Psoas muscle (tissue), 7 donors: ENCODE measurements at regions not wholly inside any gene's neighbourhood (a gene's known extent, or its start where the extent isn't known, plus 50 kb on each side); places are given as distances from the start of the nearest gene placed in this dataset.

Experiments
- ATAC-seq, 4 donors: fragments of 200-7000 bp; cut with Tn5 transposase; one replicate each; pipeline ENCODE4 v1.9.1; 2020; ENCODE audit warnings: moderate library complexity in 3 of 4, mild to moderate bottlenecking in 2 of 4
- DNase-seq, 2 donors: peaks; one replicate each; pipeline ENCODE4 v3.0.0-alpha.2; 2020
- H3K27ac ChIP-seq: fragments of 200-600 bp; one replicate; pipeline ENCODE4 v1.8.0; 2022
- H3K27me3 ChIP-seq, 3 donors: fragments of 200-600 bp in 1 of 3; one replicate each; pipeline versions ENCODE4 v1.6.1 to v1.8.0; 2013 to 2022; ENCODE audit warnings: low read length in 2 of 3, mild to moderate bottlenecking in 2 of 3, moderate library complexity in 1 of 3; ENCODE audit not compliant: insufficient read depth in 3 of 3
- H3K36me3 ChIP-seq, 2 donors: fragments of 200-600 bp in 1 of 2; one replicate each; pipeline versions ENCODE4 v1.6.1 to v1.8.0; 2013 to 2022; ENCODE audit warnings: low read depth in 1 of 2, mild to moderate bottlenecking in 1 of 2, moderate library complexity in 1 of 2; ENCODE audit not compliant: insufficient read depth in 1 of 2
- H3K4me1 ChIP-seq: fragments of 200-600 bp; one replicate; pipeline ENCODE4 v1.8.0; 2022
- H3K4me3 ChIP-seq: fragments of 200-600 bp; one replicate; pipeline ENCODE4 v1.8.0; 2022; ENCODE audit warnings: mild to moderate bottlenecking
- H3K9me3 ChIP-seq: fragments of 200-600 bp; one replicate; pipeline ENCODE4 v1.8.0; 2022
- WGBS, 3 donors: extraction: QIAGEN DNeasy Blood & Tissue Kit; methylation state at CpG; one replicate each; pipeline versions ENCODE4 v1.1.6 to v1.1.7; 2013; 5-methylcytosine and 5-hydroxymethylcytosine counted together
- intact Hi-C, 2 donors: fragments of 100-400 bp; cut with DNase I; formaldehyde crosslinking; loops; one replicate each; pipeline versions ENCODE4 v1.11.0 to v1.14.2; 2022
- TF ChIP-seq, protein P1 (sequence below): fragments of 200-600 bp; IDR thresholded peaks from one replicate; pipeline ENCODE4 v1.8.0; 2022; ENCODE audit warnings: antibody characterized with exemption
- donor health status: healthy with polysubstance abuse.
- donor health status: DM: no; HTN: no; CAD: no; lungs with moderate emphysema.
- donor health status: Bipolar disorder and iron deficiency.
- donor health status: healthy.
- donor health status: DM: yes; HTN: yes; CAD: no.
- donor health status: DM: no; HTN: no; CAD: no.
- donor health status: DM: yes; HTN: yes; CAD: no.

GRCh38 chr18:7512990-7513389, 54.1 kb upstream of the PTPRM start:
- Histone ChIP-seq H3K4me1 (no peaks in the 10 kb centered on the region), H3K9me3 (no peaks in the 10 kb centered on the region), H3K27ac (no peak overlapping the region), H3K4me3 (no peak overlapping the region), H3K27me3 (no peaks in the 10 kb centered on the region), H3K36me3 (no peaks in the 10 kb centered on the region)
- no peak for DNase-seq
- intact Hi-C loops = loop anchor here in 1 of 2 donors (10.0 kb wide), 1 partner anchor 48 kb away; no protein-coding TSS in a partner anchor
- 36 to 62% (median 45%) methylated on average over 3 of the region's 3 CpGs for WGBS, 3 donors
- ATAC-seq = peak in 1 of 4 donors; percentile 60
- TF ChIP-seq, protein P1, sequence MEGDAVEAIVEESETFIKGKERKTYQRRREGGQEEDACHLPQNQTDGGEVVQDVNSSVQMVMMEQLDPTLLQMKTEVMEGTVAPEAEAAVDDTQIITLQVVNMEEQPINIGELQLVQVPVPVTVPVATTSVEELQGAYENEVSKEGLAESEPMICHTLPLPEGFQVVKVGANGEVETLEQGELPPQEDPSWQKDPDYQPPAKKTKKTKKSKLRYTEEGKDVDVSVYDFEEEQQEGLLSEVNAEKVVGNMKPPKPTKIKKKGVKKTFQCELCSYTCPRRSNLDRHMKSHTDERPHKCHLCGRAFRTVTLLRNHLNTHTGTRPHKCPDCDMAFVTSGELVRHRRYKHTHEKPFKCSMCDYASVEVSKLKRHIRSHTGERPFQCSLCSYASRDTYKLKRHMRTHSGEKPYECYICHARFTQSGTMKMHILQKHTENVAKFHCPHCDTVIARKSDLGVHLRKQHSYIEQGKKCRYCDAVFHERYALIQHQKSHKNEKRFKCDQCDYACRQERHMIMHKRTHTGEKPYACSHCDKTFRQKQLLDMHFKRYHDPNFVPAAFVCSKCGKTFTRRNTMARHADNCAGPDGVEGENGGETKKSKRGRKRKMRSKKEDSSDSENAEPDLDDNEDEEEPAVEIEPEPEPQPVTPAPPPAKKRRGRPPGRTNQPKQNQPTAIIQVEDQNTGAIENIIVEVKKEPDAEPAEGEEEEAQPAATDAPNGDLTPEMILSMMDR = no peak

DNA sequence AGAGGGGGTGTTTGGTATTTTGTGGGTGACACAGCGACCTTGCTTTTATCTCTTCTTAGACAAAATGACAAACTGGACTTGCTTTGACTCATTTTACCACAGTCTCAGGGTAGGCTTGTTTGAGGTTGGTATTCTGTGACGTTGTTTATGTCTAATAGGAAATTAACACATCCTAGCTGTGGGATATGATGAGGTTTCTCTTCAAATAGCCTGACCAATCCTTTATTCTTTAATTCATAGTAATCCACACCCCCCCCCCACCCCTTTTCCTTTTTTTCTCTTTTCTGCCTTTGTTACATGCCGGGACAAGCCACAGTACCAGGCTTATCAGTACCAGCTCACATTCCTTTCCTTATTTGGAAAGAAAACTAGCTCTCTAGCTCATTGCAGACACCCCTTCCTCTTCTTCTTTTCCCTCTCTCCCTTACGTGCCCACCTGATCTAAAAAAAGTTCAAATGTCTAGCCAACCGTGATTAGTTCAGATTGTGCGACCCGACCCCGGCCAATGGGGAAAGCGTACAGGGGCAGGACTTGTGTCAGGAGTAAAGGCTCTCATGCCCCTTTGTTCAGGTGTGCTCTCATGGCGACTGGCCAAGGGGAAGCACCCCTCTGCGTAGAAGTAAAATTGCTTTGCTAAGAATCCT, 52.2 kb upstream of the PTPRM start:
- H3K27ac ChIP-seq = no peak overlapping the region
- WGBS, 3 donors = 77 to 79% (median 78%) methylated on average over 11 of the region's 11 CpGs
- no peaks in the 10 kb centered on the region for H3K4me1 ChIP-seq
- H3K27me3 ChIP-seq = no peaks in the 10 kb centered on the region
- H3K4me3 ChIP-seq = no peak overlapping the region
- ATAC-seq (no peak), DNase-seq (no peak)
- no peaks in the 10 kb centered on the region for H3K9me3 ChIP-seq
- intact Hi-C loops = loop anchor here in 1 of 2 donors (10.0 kb wide), 1 partner anchor 50 kb away; no protein-coding TSS in a partner anchor
- TF ChIP-seq, protein P1 = no peak
- no peaks in the 10 kb centered on the region for H3K36me3 ChIP-seq

DNA sequence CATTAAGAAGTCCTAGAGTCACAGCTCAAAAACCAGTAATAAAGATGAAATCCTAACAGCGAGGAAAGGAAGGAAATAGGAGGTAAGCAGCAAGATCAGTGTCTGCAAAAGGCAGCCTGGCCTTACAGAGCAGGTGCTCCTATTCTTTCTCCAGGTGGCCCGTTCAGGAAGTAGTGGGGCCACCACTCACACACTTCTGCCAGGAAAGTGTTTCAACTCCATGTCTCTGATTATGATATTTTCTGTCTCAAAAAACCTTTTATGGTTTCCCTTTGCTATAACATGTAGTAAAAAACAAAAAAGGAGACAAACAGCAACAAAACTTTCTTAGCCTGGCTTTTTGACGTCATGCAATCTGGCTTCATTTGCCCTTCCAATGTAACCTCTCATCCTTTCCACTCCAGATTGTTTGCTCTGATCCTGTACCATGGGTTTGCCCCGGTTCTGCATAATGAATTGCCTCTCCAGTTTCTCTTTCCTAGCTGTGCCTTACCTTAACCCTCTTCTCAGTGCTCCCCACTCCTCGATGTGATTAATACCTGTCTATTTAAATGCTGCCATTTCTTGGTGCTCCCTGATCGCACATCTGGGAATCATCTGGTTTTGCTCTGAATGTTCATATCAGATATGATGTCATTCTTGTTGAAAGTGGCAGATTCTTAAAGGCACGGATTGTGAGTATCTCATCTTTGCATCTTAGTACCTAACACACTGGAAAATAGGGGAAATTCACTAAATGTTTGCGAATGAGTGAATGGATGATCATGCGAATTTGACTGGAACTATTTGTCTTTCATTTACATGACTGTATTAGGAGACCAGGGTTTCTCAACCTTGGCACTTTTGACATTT, 50.6 kb upstream of the PTPRM start:
- H3K4me1 ChIP-seq = no peaks in the 10 kb centered on the region
- WGBS, 3 donors = 63 to 69% (median 69%) methylated on average over 9 of the region's 9 CpGs
- intact Hi-C loops = loop anchor here in 1 of 2 donors (10.0 kb wide), 1 partner anchor 52 kb away; no protein-coding TSS in a partner anchor

More for the DNA sequence above, 50.6 kb upstream of the PTPRM start:
- Histone ChIP-seq H3K27me3 (no peaks in the 10 kb centered on the region), H3K9me3 (no peaks in the 10 kb centered on the region), H3K36me3 (no peaks in the 10 kb centered on the region), H3K27ac (no peak overlapping the region), H3K4me3 (no peak overlapping the region)
- DNase-seq = no peak
- TF ChIP-seq, protein P1 = no peak
- ATAC-seq = no peak
